ENCODE measurements at regions not wholly inside any gene's neighbourhood (a gene's known extent, or its start where the extent isn't known, plus 50 kb on each side); places are given as distances from the start of the nearest gene placed in this dataset.

- no peaks in the 10 kb centered on the region for H3K36me3 Mint-ChIP-seq (ENCODE audit: low read depth)
- H3K4me3 Mint-ChIP-seq: no peak overlapping the region
- H3K27me3 Mint-ChIP-seq (ENCODE audit: low read depth): no peaks in the 10 kb centered on the region
- peak overlapping the region in 2 of 3 experiments; percentile 5 to 14 for H3K27ac Mint-ChIP-seq
- no peak for TF ChIP-seq CTCF (IDR thresholded peaks at IDR 0.05; ENCODE audit: unreplicated experiment in 3 of 3)
- peaks cover 10% of the 10 kb centered on the region for H3K4me1 Mint-ChIP-seq
- no peaks in the 10 kb centered on the region for H3K9me3 Mint-ChIP-seq
Observed at GRCh38 chr7:10221084-10221483, 752.6 kb upstream of the PHF14 start.

- H3K4me1 Mint-ChIP-seq: peaks cover 12% of the 10 kb centered on the region
- H3K36me3 Mint-ChIP-seq (ENCODE audit: low read depth): no peaks in the 10 kb centered on the region
- H3K9me3 Mint-ChIP-seq: no peaks in the 10 kb centered on the region
- no peaks in the 10 kb centered on the region for H3K27me3 Mint-ChIP-seq (ENCODE audit: low read depth)
- TF ChIP-seq CTCF (IDR thresholded peaks at IDR 0.05; ENCODE audit: unreplicated experiment in 3 of 3): no peak
- no peak overlapping the region for H3K4me3 Mint-ChIP-seq
- no peak overlapping the region for H3K27ac Mint-ChIP-seq
Observed at GRCh38 chr7:10222976-10223375, 750.7 kb upstream of the PHF14 start.

- H3K27me3 Mint-ChIP-seq (ENCODE audit: low read depth): no peaks in the 10 kb centered on the region
- H3K4me3 Mint-ChIP-seq: no peak overlapping the region
- peaks cover 3% of the 10 kb centered on the region for H3K9me3 Mint-ChIP-seq
- peaks cover 12% of the 10 kb centered on the region for H3K4me1 Mint-ChIP-seq
- peak overlapping the region; percentile 24 to 58 (median 39) for H3K27ac Mint-ChIP-seq
- no peak for TF ChIP-seq CTCF (IDR thresholded peaks at IDR 0.05; ENCODE audit: unreplicated experiment in 3 of 3)
- H3K36me3 Mint-ChIP-seq (ENCODE audit: low read depth): peaks cover 4% of the 10 kb centered on the region
Observed at GRCh38 chr7:10225275-10225674, 748.4 kb upstream of the PHF14 start.

- peaks cover 17% of the 10 kb centered on the region for H3K4me1 Mint-ChIP-seq
- H3K27ac Mint-ChIP-seq: no peak overlapping the region
- no peaks in the 10 kb centered on the region for H3K27me3 Mint-ChIP-seq (ENCODE audit: low read depth)
- H3K9me3 Mint-ChIP-seq: peaks cover 3% of the 10 kb centered on the region
- TF ChIP-seq CTCF (IDR thresholded peaks at IDR 0.05; ENCODE audit: unreplicated experiment in 3 of 3): no peak
- no peaks in the 10 kb centered on the region for H3K36me3 Mint-ChIP-seq (ENCODE audit: low read depth)
- no peak overlapping the region for H3K4me3 Mint-ChIP-seq
Observed at GRCh38 chr7:10237306-10237705, 736.4 kb upstream of the PHF14 start.

GRCh38 chr7:10238641-10239040 is 735.0 kb upstream of the PHF14 start:
- peak overlapping the region; percentile 33 to 86 (median 72) for H3K27ac Mint-ChIP-seq
- no peak overlapping the region for H3K4me3 Mint-ChIP-seq
- peaks cover 3% of the 10 kb centered on the region for H3K9me3 Mint-ChIP-seq
- no peak for TF ChIP-seq CTCF (IDR thresholded peaks at IDR 0.05; ENCODE audit: unreplicated experiment in 3 of 3)
- no peaks in the 10 kb centered on the region for H3K36me3 Mint-ChIP-seq (ENCODE audit: low read depth)
- peaks cover 17% of the 10 kb centered on the region for H3K4me1 Mint-ChIP-seq
- H3K27me3 Mint-ChIP-seq (ENCODE audit: low read depth): no peaks in the 10 kb centered on the region

- H3K27me3 Mint-ChIP-seq (ENCODE audit: low read depth): no peaks in the 10 kb centered on the region
- peak overlapping the region in 1 of 3 experiments; percentile 35 for H3K4me3 Mint-ChIP-seq
- H3K4me1 Mint-ChIP-seq: peaks cover 17% of the 10 kb centered on the region
- no peaks in the 10 kb centered on the region for H3K36me3 Mint-ChIP-seq (ENCODE audit: low read depth)
- H3K9me3 Mint-ChIP-seq: peaks cover 3% of the 10 kb centered on the region
- TF ChIP-seq CTCF (IDR thresholded peaks at IDR 0.05; ENCODE audit: unreplicated experiment in 3 of 3): no peak
- peak overlapping the region; percentile 33 to 86 (median 72) for H3K27ac Mint-ChIP-seq
Observed at GRCh38 chr7:10239695-10240345, 733.9 kb upstream of the PHF14 start.
